BJ (cell line): ENCODE measurements at regions not wholly inside any gene's neighbourhood (a gene's known extent, or its start where the extent isn't known, plus 50 kb on each side); places are given as distances from the start of the nearest gene placed in this dataset.

ENCODE experiments used
- CTCF ChIA-PET: fragments of 350-600 bp; formaldehyde crosslinking; extraction: SDS; loops from one replicate; lab custom pipeline; 2021; ENCODE audit warnings: antibody characterized with exemption, inconsistent platforms; lab: Yijun Ruan, JAX
- POLR2A ChIA-PET: fragments of 300-600 bp; sonication (Branson Sonifier 250); formaldehyde crosslinking; extraction: SDS; loops from one replicate; lab custom pipeline; 2021; ENCODE audit warnings: antibody characterized with exemption; lab: Charles Lee
- DNase-seq: peaks from one replicate; pipeline ENCODE4 v3.0.0-alpha.2; 2011; ENCODE audit warnings: low read depth
- H3K27me3 ChIP-seq: 2 replicates; pipeline ENCODE4 v1.6.0; 2011; ENCODE audit warnings: low read length; ENCODE audit not compliant: control insufficient read depth, insufficient read depth
- H3K36me3 ChIP-seq: 2 replicates; pipeline ENCODE4 v1.5.1; 2011; ENCODE audit warnings: low read length; ENCODE audit not compliant: control insufficient read depth, insufficient read depth
- H3K4me3 ChIP-seq: 2 replicates; pipeline ENCODE4 v1.5.1; 2011; ENCODE audit warnings: low read depth, mild to moderate bottlenecking, control low read depth, low read length
- CTCF ChIP-seq: IDR thresholded peaks from 2 replicates; pipeline ENCODE4 v1.5.1; 2011; ENCODE audit warnings: low read depth, mild to moderate bottlenecking, control low read depth, inconsistent platforms, low read length, moderate library complexity; ENCODE audit not compliant: insufficient read depth

GRCh38 chr6:17004269-17004668 lies 97.6 kb upstream of the STMND1 start:
- POLR2A ChIA-PET: no interaction called here
- Histone ChIP-seq H3K36me3 (no peaks in the 10 kb centered on the region), H3K4me3 (no peak overlapping the region), H3K27me3 (no peaks in the 10 kb centered on the region)
- TF ChIP-seq CTCF: no peak
- DNase-seq: no peak
- CTCF ChIA-PET: interaction anchor here (1.3 kb wide), 1 partner anchor 82 kb away, joined by 4 read pairs; no protein-coding TSS in a partner anchor

- no peaks in the 10 kb centered on the region for H3K36me3 ChIP-seq
- no peak for DNase-seq
- CTCF ChIA-PET: interaction anchor here (1.5 to 1.7 kb wide), 4 partner anchors 10 to 237 kb away, joined by 3 to 11 read pairs (median 6); no protein-coding TSS in a partner anchor
- no peak overlapping the region for H3K4me3 ChIP-seq
- H3K27me3 ChIP-seq: no peaks in the 10 kb centered on the region
- TF ChIP-seq CTCF: no peak
- POLR2A ChIA-PET: interaction anchor here (1.2 kb wide), 1 partner anchor 10 kb away, joined by 3 read pairs; no protein-coding TSS in a partner anchor
Observed at GRCh38 chr6:17002123-17002522, 99.7 kb upstream of the STMND1 start.

- ChIA-PET CTCF (interaction anchor here (0.9 to 1.7 kb wide), 9 partner anchors 9 to 248 kb away, joined by 3 to 11 read pairs (median 4); no protein-coding TSS in a partner anchor), POLR2A (interaction anchor here (0.8 to 1.2 kb wide), 2 partner anchors 11 to 458 kb away, joined by 3 to 4 read pairs; no protein-coding TSS in a partner anchor)
- H3K36me3 ChIP-seq: no peaks in the 10 kb centered on the region
- H3K27me3 ChIP-seq: no peaks in the 10 kb centered on the region
- no peak for DNase-seq
- peak; percentile 15; the same call in 1 of the 2 replicates for TF ChIP-seq CTCF
- no peak overlapping the region for H3K4me3 ChIP-seq
Observed at GRCh38 chr6:17001188-17001587, 100.7 kb upstream of the STMND1 start.

- CTCF ChIA-PET: interaction anchor here (2.1 to 3.5 kb wide), 2 partner anchors 12 to 13 kb away, joined by 7 to 15 read pairs; no protein-coding TSS in a partner anchor
- Histone ChIP-seq H3K4me3 (no peak overlapping the region), H3K27me3 (no peaks in the 10 kb centered on the region), H3K36me3 (no peaks in the 10 kb centered on the region)
- POLR2A ChIA-PET: no interaction called here
- peak; percentile 86 for DNase-seq
- TF ChIP-seq CTCF: no peak
Observed at GRCh38 chr6:16999491-17000436, 102.1 kb upstream of the STMND1 start.

- no peaks in the 10 kb centered on the region for H3K27me3 ChIP-seq
- no peak for DNase-seq
- H3K36me3 ChIP-seq: no peaks in the 10 kb centered on the region
- H3K4me3 ChIP-seq: no peak overlapping the region
- TF ChIP-seq CTCF: no peak
- CTCF ChIA-PET: interaction anchor here (2.1 to 3.5 kb wide), 2 partner anchors 11 to 13 kb away, joined by 7 to 15 read pairs; no protein-coding TSS in a partner anchor
- POLR2A ChIA-PET: no interaction called here
Observed at GRCh38 chr6:16998461-16998860, 103.4 kb upstream of the STMND1 start.
